ENCODE measurements at regions not wholly inside any gene's neighbourhood (a gene's known extent, or its start where the extent isn't known, plus 50 kb on each side); places are given as distances from the start of the nearest gene placed in this dataset.
"Not testable (repeated sequence)": the region's sequence is repeated elsewhere in the genome, so short reads cannot be mapped to it uniquely, and the experiment has no call there.

- no peak for DNase-seq (ENCODE audit: low read depth in 2 of 2)
These were observed 1551.7 kb upstream of the SLC39A10 start for GRCh38 chr2:194105358-194105757.

DNA sequence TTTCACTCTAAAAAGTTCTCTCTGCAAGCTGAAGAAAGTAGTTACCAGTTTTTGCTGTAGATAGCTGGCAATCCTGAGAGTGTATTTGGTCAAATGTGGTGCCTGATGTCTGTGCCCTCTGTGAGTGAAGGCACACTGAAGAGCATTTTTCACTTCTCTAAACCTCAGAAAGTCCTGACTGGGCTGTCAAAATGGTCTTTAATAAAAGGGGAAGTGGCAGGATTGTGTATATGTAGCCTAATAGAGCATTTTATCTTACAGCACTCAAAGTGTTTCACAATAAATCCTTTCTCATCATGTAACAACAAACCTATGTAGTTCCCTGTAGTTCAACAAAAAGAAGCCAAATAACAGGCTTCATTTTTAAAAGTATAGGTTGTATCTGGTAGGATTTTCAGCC is 1552.3 kb upstream of the SLC39A10 start:
- DNase-seq (ENCODE audit: low read depth in 2 of 2), result no peak

DNA sequence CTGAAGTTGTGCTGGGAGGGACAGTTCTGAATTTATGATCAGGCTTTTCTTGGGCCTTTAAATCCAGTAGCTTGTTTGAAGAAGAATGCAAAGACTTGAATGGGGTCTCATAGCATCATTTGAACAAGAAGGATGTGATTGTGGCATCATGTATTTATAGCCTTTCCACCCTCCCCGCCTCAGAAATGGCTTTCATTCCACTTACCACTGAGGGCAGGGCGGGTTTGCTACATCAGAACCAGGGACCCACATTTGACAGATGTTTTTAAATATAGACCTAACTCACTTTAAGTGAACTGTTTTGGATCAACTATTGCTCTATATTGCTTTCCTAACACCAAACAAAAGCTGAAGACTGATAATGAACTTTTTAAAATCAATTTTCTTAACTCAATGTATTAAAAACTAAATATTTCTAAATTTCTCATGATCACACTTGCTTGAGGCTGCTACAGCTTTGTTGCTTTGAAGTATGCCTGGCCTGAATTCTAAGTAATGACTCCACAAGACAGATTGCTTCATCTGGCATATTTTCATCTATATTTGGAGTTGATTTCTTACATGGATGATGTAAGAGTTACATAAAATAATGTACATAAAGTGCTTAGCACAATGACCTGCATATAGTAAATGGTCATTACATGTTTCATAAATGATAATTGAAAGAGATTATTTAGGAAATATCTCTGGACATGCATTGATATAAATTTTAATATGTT is 1552.9 kb upstream of the SLC39A10 start:
- no peak for DNase-seq (ENCODE audit: low read depth in 2 of 2)

GRCh38 chr2:194102546-194102945 is 1554.5 kb upstream of the SLC39A10 start:
- no peak for DNase-seq (ENCODE audit: low read depth in 2 of 2)

DNA sequence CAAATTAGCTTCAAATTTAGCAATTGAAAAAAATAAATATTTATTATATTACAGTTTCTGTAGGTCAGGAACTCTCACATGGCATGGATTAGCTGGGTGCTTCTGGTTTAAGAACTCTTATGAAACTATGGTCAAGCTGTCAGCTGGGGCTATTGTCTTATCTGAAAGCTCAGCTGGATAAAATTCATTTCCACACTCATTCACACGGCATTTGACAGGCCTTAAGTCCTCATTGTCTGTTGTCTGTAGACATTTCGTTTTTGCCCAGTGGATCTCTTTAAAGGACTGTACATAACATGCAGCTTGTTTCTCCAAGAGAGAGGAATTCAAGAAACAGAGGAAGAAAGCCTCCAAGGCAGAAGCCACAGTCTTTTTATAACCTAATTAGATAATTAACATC is 1556.8 kb upstream of the SLC39A10 start:
- DNase-seq (ENCODE audit: low read depth in 2 of 2), result no peak

DNA sequence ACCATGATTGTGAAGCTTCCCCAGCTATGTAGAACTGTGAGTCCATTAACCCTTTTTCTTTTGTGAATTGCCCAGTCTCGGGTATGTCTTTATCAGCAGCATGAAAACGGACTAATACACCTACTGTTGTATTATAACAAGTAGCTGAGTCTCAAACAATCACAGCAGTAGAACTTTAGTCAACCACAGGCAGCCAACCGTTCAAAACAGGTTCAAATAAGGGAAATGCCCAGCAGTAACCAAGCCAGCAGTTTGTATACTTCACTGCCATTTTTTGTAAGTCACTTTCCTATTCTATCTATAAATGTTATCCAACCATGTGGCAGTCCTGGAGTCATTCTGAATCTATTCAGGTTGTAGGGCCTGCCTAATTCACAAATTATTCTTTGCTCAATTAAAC is 1560.6 kb upstream of the SLC39A10 start:
- no peak for DNase-seq (ENCODE audit: low read depth in 2 of 2)

GRCh38 chr2:194095359-194095758 is 1561.7 kb upstream of the SLC39A10 start:
- no peak for DNase-seq (ENCODE audit: low read depth in 2 of 2)

GRCh38 chr2:194090251-194090905 is 1566.6 kb upstream of the SLC39A10 start:
- no peak for DNase-seq (ENCODE audit: low read depth in 2 of 2)

DNA sequence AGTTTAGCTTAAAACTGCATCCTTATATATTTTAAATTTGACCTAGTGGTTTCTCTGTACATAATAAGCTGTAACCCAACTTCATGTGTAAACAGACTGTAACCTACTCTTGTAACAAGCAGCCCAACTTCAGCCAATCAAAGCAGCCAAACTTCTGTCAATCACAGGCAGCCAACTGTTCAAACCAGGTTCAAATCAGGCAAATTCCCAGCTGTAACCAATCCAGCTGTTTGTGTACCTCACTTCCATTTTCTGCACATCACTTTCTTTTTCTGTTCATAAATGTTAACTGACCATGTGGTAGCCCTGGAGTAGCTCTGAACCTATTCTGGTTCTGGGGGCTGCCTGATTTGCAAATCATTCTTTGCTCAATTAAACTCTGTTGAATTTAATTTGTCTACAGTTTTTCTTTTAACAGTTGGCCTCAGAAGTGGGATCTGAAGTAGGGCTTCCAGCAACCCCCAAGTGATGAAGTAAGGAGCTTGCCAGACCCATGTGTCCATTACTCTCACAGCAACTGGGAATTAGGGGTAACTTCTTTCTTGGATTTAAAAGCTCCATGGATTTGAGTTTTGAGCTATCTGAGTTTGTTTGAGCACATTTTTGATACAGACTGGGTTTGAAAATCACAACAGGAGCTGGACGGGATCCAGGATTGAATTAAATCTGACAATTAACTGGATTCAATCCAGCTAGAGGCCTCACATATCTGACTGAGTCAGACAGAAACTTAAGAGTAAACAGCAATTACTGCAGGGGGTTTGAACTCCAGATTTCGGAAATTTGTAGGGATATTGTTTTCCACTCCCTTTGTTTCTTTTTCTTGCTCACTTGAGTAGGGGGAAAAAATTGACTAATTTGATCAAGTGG is 1569.7 kb upstream of the SLC39A10 start:
- DNase-seq (ENCODE audit: low read depth in 2 of 2), result no peak

DNA sequence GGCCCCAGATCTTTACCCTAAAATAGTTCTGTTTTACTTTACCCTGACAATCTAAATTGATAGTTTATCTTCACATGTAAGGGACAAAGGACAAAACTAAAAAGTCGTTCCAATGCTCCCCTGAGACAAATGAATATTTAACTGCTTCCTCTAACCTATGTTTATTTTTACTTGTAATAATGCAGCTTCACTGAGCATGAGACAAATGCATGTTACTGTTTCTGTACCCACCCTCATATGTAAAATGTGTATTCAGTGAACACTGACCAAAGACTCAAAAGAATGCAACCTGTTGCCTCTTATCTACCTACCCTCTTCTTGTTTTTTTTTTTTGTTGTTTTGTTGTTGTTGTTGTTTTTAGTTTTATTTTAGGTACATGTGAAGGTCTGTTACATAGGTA is 1570.9 kb upstream of the SLC39A10 start:
- DNase-seq (ENCODE audit: low read depth in 2 of 2), result no peak

DNA sequence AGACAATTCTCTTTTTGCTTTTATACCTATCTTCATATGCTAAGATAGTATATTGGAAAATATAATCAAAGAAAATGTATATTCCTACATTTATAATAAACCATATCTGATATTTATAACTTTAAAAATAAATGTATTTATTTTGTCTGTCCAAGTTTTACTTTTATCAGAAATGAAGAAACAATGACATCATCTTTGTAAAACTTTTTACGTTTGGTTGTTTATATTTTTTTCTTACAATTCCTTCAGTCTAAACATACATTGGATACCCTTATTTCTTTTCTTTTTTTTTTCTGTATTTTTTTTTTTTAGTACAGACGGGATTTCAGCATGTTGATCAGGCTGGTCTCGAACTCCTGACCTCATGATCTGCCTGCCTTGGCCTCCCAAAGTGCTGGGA is 1577.0 kb upstream of the SLC39A10 start:
- no peak for DNase-seq (ENCODE audit: low read depth in 2 of 2)

DNA sequence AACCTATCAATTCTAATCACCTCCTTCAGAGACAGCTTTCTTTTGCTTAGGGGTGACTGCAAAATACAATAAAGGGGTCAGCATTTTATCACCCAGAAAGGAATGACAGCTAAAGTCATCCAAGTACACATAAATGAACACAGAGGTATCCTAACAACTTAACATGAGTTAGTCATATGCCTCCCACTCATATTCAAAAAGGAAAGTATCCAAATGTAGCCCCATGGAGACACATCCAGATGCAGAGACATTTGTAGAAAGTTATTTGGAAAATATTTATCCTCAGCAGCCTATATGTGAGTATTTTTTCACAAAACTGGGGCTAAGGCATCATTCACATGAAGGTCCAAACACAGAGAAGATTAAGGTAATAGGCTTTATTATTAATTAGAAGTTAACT is 1579.7 kb upstream of the SLC39A10 start:
- DNase-seq (ENCODE audit: low read depth in 2 of 2), result no peak

GRCh38 chr2:194062401-194062800 is 1594.6 kb upstream of the SLC39A10 start:
- no peak for DNase-seq (ENCODE audit: low read depth in 2 of 2)

GRCh38 chr2:194060269-194060668 is 1596.8 kb upstream of the SLC39A10 start:
- DNase-seq (ENCODE audit: low read depth in 2 of 2), result no peak

DNA sequence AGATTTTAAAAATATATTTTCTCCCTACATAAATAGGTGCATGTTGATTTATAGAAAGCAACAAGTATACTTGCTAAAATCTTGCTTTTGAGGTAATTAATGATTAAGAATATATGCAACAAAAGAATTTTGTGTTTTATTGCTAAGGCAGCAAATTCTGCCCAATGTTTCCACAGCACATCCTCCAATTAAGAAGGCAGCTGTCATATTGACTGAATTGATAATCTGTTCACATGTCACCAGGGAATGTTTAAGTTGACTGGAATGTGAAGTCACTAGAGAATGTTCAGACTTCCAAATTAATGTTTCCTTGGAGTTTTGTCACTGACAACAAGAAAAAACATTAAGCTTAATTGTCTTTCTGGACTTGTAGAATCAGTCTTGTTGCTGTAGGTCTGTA is 1602.7 kb upstream of the SLC39A10 start:
- DNase-seq (ENCODE audit: low read depth in 2 of 2), result no peak

- no peak for DNase-seq (ENCODE audit: low read depth in 2 of 2)
These were observed 1612.7 kb upstream of the SLC39A10 start for GRCh38 chr2:194044321-194044720.

DNA sequence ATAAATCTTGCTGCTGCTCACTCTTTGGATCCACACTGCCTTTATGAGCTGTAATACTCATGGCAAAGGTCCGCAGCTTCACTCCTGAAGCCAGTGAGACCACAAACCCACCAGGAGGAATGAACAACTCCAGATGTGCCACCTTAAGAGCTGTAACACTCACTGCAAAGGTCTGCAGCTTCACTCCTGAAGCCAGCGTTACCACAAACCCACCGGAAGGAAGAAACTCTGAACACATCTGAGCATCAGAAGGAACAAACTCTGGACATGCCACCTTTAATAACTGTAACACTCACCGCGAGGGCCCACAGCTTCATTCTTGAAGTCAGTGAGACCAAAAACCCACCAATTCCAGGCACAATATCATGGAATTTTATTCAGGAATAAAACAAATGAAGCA is 1635.9 kb upstream of the SLC39A10 start:
- DNase-seq (ENCODE audit: low read depth in 2 of 2), result not testable (repeated sequence)

- no peak for DNase-seq (ENCODE audit: low read depth in 2 of 2)
These were observed 1636.9 kb upstream of the SLC39A10 start for GRCh38 chr2:194020155-194020554.

DNA sequence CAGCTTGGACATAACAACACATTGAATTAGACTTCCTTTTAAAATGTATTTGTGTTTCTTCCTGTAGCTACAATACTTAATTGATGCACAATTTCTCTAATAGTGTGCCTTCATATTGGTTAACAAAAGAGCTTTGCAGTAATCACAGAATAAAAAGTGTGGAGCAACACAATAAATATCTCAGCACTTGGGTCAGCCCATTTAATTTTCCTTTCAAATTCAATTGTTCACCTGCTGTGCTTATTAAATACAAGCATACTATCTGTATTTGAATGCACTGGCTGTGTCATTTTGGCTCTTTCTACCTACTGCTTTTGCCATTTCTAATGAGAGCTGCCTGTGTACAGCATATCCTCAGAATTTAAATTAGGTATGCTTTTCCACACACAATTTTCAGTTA is 1641.3 kb upstream of the SLC39A10 start:
- no peak for DNase-seq (ENCODE audit: low read depth in 2 of 2)

DNA sequence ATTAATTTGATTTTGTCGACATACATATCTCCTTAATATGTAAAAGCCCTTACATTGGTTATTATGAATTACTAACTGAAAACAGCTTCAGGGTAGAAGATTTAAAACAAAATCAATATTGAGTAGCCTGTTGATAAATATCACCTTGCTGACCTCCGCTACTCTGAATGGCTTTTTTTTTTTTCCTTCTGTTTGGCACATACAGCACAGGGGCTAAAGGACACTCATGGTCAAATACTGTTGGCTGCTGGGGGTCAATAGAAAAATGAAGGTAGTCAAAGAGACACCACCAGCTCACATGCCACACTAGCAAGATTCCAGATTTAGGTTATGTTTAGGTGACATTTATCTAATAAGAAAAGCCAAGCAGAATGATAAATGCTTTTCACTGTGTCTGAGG is 1642.4 kb upstream of the SLC39A10 start:
- no peak for DNase-seq (ENCODE audit: low read depth in 2 of 2)

DNA sequence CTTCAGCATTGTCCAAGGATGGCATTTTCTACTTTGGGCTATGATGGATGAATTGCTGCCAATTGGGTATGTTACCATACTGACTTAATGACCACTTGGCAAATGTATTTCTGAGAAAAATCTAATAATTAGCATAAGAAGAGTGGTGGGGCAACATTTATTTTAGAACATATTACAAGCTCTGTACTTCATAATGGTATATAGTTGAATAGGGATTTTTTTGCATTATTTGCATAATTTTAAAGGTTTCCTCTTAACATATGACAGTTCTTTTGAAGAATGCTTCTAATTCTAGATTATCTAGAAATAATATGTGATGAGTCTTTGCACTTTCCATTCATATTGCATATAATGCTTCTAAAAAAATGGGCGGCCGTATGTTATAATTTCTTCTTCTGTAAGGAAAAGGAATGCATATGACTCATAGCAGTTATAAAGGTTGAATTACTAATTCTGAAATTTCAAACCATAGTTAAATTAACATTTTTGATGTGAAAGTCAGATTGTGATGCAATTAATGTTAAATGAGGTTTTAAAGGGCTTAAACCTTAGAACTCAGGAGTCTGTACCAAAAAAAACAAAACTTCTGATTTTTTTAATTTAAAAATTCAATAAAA is 1652.3 kb upstream of the SLC39A10 start:
- DNase-seq (ENCODE audit: low read depth in 2 of 2), result no peak

- DNase-seq (ENCODE audit: low read depth in 2 of 2), result no peak
These were observed 1653.1 kb upstream of the SLC39A10 start for GRCh38 chr2:194003911-194004310.
